OCI-LY3 (cell line): ENCODE measurements at regions not wholly inside any gene's neighbourhood (a gene's known extent, or its start where the extent isn't known, plus 50 kb on each side); places are given as distances from the start of the nearest gene placed in this dataset.
A peak's percentile ranks its signal among the peaks of the same experiment; 100 is the strongest.

ENCODE experiments used
- CTCF ChIP-seq: fragments of 200-600, 300-600 bp; sonication (generic); IDR thresholded peaks from 2 replicates; pipeline ENCODE4 v1.5.1; 2014; ENCODE audit warnings: antibody characterized with exemption, low read length, low read depth
- EZH2phosphoT487 ChIP-seq: fragments of 200-600 bp; shearing (Covaris generic); IDR thresholded peaks from 2 replicates; pipeline ENCODE4 v1.6.1; 2018; ENCODE audit warnings: antibody characterized with exemption, mixed run types, low read depth

GRCh38 chr2:67840460-67841068 is 222.2 kb downstream of the C1D start:
- TF ChIP-seq CTCF (peak; percentile 94), EZH2phosphoT487 (no peak)
